ENCODE measurements at regions not wholly inside any gene's neighbourhood (a gene's known extent, or its start where the extent isn't known, plus 50 kb on each side); places are given as distances from the start of the nearest gene placed in this dataset.

- Histone ChIP-seq H3K36me3 (ENCODE audit: control insufficient read depth in 5 of 5, insufficient read depth in 5 of 5, low read length in 5 of 5) (no peaks in the 10 kb centered on the region), H3K27ac (ENCODE audit: low read depth, low read length) (no peak overlapping the region), H3K4me3 (ENCODE audit: low read depth in 1 of 5, low read length in 5 of 5) (no peak overlapping the region), H3K9ac (ENCODE audit: low read length in 5 of 5) (no peak overlapping the region), H3K4me1 (ENCODE audit: control insufficient read depth in 5 of 5, insufficient read depth in 5 of 5, low read length in 5 of 5) (no peaks in the 10 kb centered on the region), H3K27me3 (ENCODE audit: control insufficient read depth in 5 of 5, insufficient read depth in 4 of 5, low read length in 5 of 5) (no peaks in the 10 kb centered on the region), H3K9me3 (ENCODE audit: control insufficient read depth in 5 of 5, low read length in 5 of 5) (peaks cover 0 to 5% (median 0%) of the 10 kb centered on the region in 5 donors)
These were observed 70.4 kb upstream of the KITLG start for GRCh38 chr12:88650715-88651114.

- Histone ChIP-seq H3K27me3 (ENCODE audit: control insufficient read depth in 5 of 5, insufficient read depth in 4 of 5, low read length in 5 of 5) (no peaks in the 10 kb centered on the region), H3K9ac (ENCODE audit: low read length in 5 of 5) (no peak overlapping the region), H3K27ac (ENCODE audit: low read depth, low read length) (no peak overlapping the region), H3K4me3 (ENCODE audit: low read depth in 1 of 5, low read length in 5 of 5) (no peak overlapping the region), H3K36me3 (ENCODE audit: control insufficient read depth in 5 of 5, insufficient read depth in 5 of 5, low read length in 5 of 5) (no peaks in the 10 kb centered on the region), H3K9me3 (ENCODE audit: control insufficient read depth in 5 of 5, low read length in 5 of 5) (peaks cover 0 to 1% (median 0%) of the 10 kb centered on the region in 5 donors), H3K4me1 (ENCODE audit: control insufficient read depth in 5 of 5, insufficient read depth in 5 of 5, low read length in 5 of 5) (no peaks in the 10 kb centered on the region)
These were observed 68.4 kb upstream of the KITLG start for GRCh38 chr12:88648625-88649024.

GRCh38 chr12:88646824-88647223 lies 66.6 kb upstream of the KITLG start:
- no peaks in the 10 kb centered on the region for H3K36me3 ChIP-seq (ENCODE audit: control insufficient read depth in 5 of 5, insufficient read depth in 5 of 5, low read length in 5 of 5)
- no peaks in the 10 kb centered on the region for H3K9me3 ChIP-seq (ENCODE audit: control insufficient read depth in 5 of 5, low read length in 5 of 5)
- no peaks in the 10 kb centered on the region for H3K27me3 ChIP-seq (ENCODE audit: control insufficient read depth in 5 of 5, insufficient read depth in 4 of 5, low read length in 5 of 5)
- H3K27ac ChIP-seq (ENCODE audit: low read depth, low read length): no peak overlapping the region
- no peak overlapping the region for H3K4me3 ChIP-seq (ENCODE audit: low read depth in 1 of 5, low read length in 5 of 5)
- no peak overlapping the region for H3K9ac ChIP-seq (ENCODE audit: low read length in 5 of 5)
- H3K4me1 ChIP-seq (ENCODE audit: control insufficient read depth in 5 of 5, insufficient read depth in 5 of 5, low read length in 5 of 5): no peaks in the 10 kb centered on the region

GRCh38 chr12:88645816-88646215 lies 65.5 kb upstream of the KITLG start:
- Histone ChIP-seq H3K36me3 (ENCODE audit: control insufficient read depth in 5 of 5, insufficient read depth in 5 of 5, low read length in 5 of 5) (no peaks in the 10 kb centered on the region), H3K4me3 (ENCODE audit: low read depth in 1 of 5, low read length in 5 of 5) (no peak overlapping the region), H3K9ac (ENCODE audit: low read length in 5 of 5) (no peak overlapping the region), H3K4me1 (ENCODE audit: control insufficient read depth in 5 of 5, insufficient read depth in 5 of 5, low read length in 5 of 5) (no peaks in the 10 kb centered on the region), H3K9me3 (ENCODE audit: control insufficient read depth in 5 of 5, low read length in 5 of 5) (no peaks in the 10 kb centered on the region), H3K27ac (ENCODE audit: low read depth, low read length) (no peak overlapping the region), H3K27me3 (ENCODE audit: control insufficient read depth in 5 of 5, insufficient read depth in 4 of 5, low read length in 5 of 5) (no peaks in the 10 kb centered on the region)

DNA sequence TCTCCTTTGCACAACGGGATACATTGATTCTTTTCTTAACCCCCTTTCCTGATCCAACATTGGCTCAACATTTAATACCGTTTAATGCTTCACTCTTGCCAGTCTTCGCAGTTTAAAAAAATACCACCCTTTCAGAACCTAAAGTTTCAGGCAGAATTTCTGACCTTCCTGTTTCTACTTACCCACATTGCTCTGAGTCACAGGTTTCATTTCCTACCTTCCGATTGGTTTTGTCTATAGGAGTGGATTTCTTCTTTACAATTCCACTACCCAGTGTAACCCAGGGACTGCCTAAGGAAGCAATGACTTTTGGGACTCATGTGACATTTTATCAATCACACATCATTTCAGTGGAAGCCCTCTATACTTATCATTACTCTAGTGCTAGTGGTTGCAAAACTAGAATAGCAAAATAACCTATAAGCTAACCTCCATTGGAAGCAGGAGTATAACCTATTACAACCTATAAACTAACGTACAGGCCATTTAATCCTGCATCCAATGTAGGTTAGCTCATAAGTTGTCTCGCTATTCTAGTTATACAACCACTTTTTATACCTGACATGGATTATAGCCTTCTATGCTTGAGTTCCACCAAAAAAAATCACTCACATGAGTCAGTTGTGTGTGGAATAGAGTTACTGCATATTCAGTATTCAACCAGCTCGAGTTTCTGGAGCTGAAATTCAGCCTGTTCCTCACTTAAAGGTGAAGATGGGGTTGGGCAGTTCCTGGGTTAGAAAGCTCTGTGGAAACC lies 64.9 kb upstream of the KITLG start:
- H3K4me3 ChIP-seq (ENCODE audit: low read depth in 1 of 5, low read length in 5 of 5): no peak overlapping the region
- no peak overlapping the region for H3K27ac ChIP-seq (ENCODE audit: low read depth, low read length)
- no peaks in the 10 kb centered on the region for H3K27me3 ChIP-seq (ENCODE audit: control insufficient read depth in 5 of 5, insufficient read depth in 4 of 5, low read length in 5 of 5)
- no peaks in the 10 kb centered on the region for H3K36me3 ChIP-seq (ENCODE audit: control insufficient read depth in 5 of 5, insufficient read depth in 5 of 5, low read length in 5 of 5)
- H3K9me3 ChIP-seq (ENCODE audit: control insufficient read depth in 5 of 5, low read length in 5 of 5): no peaks in the 10 kb centered on the region
- H3K9ac ChIP-seq (ENCODE audit: low read length in 5 of 5): no peak overlapping the region
- H3K4me1 ChIP-seq (ENCODE audit: control insufficient read depth in 5 of 5, insufficient read depth in 5 of 5, low read length in 5 of 5): no peaks in the 10 kb centered on the region

- Histone ChIP-seq H3K27me3 (ENCODE audit: control insufficient read depth in 5 of 5, insufficient read depth in 4 of 5, low read length in 5 of 5) (no peaks in the 10 kb centered on the region), H3K9me3 (ENCODE audit: control insufficient read depth in 5 of 5, low read length in 5 of 5) (no peaks in the 10 kb centered on the region), H3K4me3 (ENCODE audit: low read depth in 1 of 5, low read length in 5 of 5) (no peak overlapping the region), H3K4me1 (ENCODE audit: control insufficient read depth in 5 of 5, insufficient read depth in 5 of 5, low read length in 5 of 5) (peaks cover 0 to 10% (median 7%) of the 10 kb centered on the region in 5 donors), H3K27ac (ENCODE audit: low read depth, low read length) (no peak overlapping the region), H3K36me3 (ENCODE audit: control insufficient read depth in 5 of 5, insufficient read depth in 5 of 5, low read length in 5 of 5) (no peaks in the 10 kb centered on the region), H3K9ac (ENCODE audit: low read length in 5 of 5) (no peak overlapping the region)
These were observed 63.4 kb upstream of the KITLG start for GRCh38 chr12:88643685-88644084.

- Histone ChIP-seq H3K9me3 (ENCODE audit: control insufficient read depth in 5 of 5, low read length in 5 of 5) (no peaks in the 10 kb centered on the region), H3K4me1 (ENCODE audit: control insufficient read depth in 5 of 5, insufficient read depth in 5 of 5, low read length in 5 of 5) (peaks cover 0 to 16% (median 10%) of the 10 kb centered on the region in 5 donors), H3K36me3 (ENCODE audit: control insufficient read depth in 5 of 5, insufficient read depth in 5 of 5, low read length in 5 of 5) (no peaks in the 10 kb centered on the region), H3K9ac (ENCODE audit: low read length in 5 of 5) (no peak overlapping the region), H3K4me3 (ENCODE audit: low read depth in 1 of 5, low read length in 5 of 5) (no peak overlapping the region), H3K27me3 (ENCODE audit: control insufficient read depth in 5 of 5, insufficient read depth in 4 of 5, low read length in 5 of 5) (no peaks in the 10 kb centered on the region), H3K27ac (ENCODE audit: low read depth, low read length) (no peak overlapping the region)
These were observed 62.6 kb upstream of the KITLG start for GRCh38 chr12:88642675-88643431.

DNA sequence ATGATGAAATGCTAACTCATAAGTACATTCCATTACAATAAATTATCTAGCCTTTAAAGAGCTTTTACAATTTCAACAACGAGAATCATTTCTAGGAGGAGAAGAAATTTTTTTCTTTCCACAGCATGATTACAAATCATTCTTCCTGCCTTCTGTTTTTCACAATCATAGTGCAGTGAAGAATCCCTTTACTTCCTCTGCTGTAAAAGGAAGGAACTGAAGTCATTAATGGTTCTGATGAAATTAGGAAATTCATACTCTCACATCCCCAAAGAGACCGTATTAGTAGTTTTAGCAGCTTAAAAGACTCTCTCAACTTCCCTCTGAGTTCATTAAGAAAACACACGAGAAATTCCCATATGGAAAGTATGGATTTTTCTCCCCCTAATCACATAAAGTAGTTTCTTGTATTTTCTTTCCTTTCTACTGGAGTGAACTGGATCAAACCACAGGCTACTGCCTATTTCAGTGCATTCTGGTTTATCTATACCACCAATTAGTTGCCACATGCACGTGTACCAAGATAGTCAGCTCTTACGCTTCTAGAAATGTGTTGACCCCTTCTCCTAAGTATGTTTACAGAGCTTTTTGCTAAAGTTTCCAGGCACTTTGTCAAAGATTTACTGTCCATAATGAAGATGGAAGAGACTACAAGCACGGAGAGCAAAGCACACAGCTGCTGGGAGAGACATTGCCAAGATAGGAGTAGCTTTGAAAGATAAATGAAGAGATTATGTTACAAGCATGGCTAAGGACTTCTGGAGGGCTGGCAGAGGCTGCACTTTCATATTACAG lies 58.9 kb upstream of the KITLG start:
- H3K36me3 ChIP-seq (ENCODE audit: control insufficient read depth in 5 of 5, insufficient read depth in 5 of 5, low read length in 5 of 5): no peaks in the 10 kb centered on the region
- H3K9me3 ChIP-seq (ENCODE audit: control insufficient read depth in 5 of 5, low read length in 5 of 5): no peaks in the 10 kb centered on the region
- peak overlapping the region in 2 of 5 donors; percentile 26 to 34 for H3K4me3 ChIP-seq (ENCODE audit: low read depth in 1 of 5, low read length in 5 of 5)
- no peaks in the 10 kb centered on the region for H3K27me3 ChIP-seq (ENCODE audit: control insufficient read depth in 5 of 5, insufficient read depth in 4 of 5, low read length in 5 of 5)
- peak overlapping the region in 2 of 5 donors; percentile 3 to 18 for H3K9ac ChIP-seq (ENCODE audit: low read length in 5 of 5)
- H3K4me1 ChIP-seq (ENCODE audit: control insufficient read depth in 5 of 5, insufficient read depth in 5 of 5, low read length in 5 of 5): peaks cover 0 to 16% (median 10%) of the 10 kb centered on the region in 5 donors
- H3K27ac ChIP-seq (ENCODE audit: low read depth, low read length): peak overlapping the region; percentile 56

DNA sequence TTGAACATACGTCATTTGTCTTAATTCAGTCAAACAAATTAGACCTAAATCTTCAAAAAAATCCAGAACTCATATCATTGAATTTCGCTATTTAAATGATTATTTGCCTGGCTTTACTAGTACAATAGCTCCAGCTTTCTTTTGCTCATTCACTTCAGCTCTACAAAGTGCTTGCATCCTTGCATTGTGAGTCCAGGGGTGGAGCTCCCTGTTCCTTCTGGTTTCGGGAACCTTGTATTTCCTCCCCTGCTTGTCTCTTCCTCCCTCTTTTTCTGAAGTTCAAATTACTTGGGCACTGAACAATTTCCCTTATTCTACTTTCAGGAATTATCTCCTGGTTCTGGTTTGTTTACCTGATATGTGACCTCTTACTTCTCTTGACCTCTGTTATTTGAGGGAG lies 58.1 kb upstream of the KITLG start:
- Histone ChIP-seq H3K27ac (ENCODE audit: low read depth, low read length) (peak overlapping the region; percentile 2), H3K9me3 (ENCODE audit: control insufficient read depth in 5 of 5, low read length in 5 of 5) (no peaks in the 10 kb centered on the region), H3K4me1 (ENCODE audit: control insufficient read depth in 5 of 5, insufficient read depth in 5 of 5, low read length in 5 of 5) (peaks cover 0 to 18% (median 10%) of the 10 kb centered on the region in 5 donors), H3K4me3 (ENCODE audit: low read depth in 1 of 5, low read length in 5 of 5) (no peak overlapping the region), H3K27me3 (ENCODE audit: control insufficient read depth in 5 of 5, insufficient read depth in 4 of 5, low read length in 5 of 5) (no peaks in the 10 kb centered on the region), H3K9ac (ENCODE audit: low read length in 5 of 5) (no peak overlapping the region), H3K36me3 (ENCODE audit: control insufficient read depth in 5 of 5, insufficient read depth in 5 of 5, low read length in 5 of 5) (no peaks in the 10 kb centered on the region)

GRCh38 chr12:88634008-88634407 lies 53.7 kb upstream of the KITLG start:
- peaks cover 0 to 11% (median 4%) of the 10 kb centered on the region in 5 donors for H3K4me1 ChIP-seq (ENCODE audit: control insufficient read depth in 5 of 5, insufficient read depth in 5 of 5, low read length in 5 of 5)
- H3K36me3 ChIP-seq (ENCODE audit: control insufficient read depth in 5 of 5, insufficient read depth in 5 of 5, low read length in 5 of 5): no peaks in the 10 kb centered on the region
- no peak overlapping the region for H3K4me3 ChIP-seq (ENCODE audit: low read depth in 1 of 5, low read length in 5 of 5)
- no peak overlapping the region for H3K27ac ChIP-seq (ENCODE audit: low read depth, low read length)
- H3K27me3 ChIP-seq (ENCODE audit: control insufficient read depth in 5 of 5, insufficient read depth in 4 of 5, low read length in 5 of 5): no peaks in the 10 kb centered on the region
- no peaks in the 10 kb centered on the region for H3K9me3 ChIP-seq (ENCODE audit: control insufficient read depth in 5 of 5, low read length in 5 of 5)
- H3K9ac ChIP-seq (ENCODE audit: low read length in 5 of 5): no peak overlapping the region
